HL-60/S4 treated with phorbol 12-myristate 13-acetate at 8.2 ng/mL for 4 days and 3 days (cell line): ENCODE measurements at regions not wholly inside any gene's neighbourhood (a gene's known extent, or its start where the extent isn't known, plus 50 kb on each side); places are given as distances from the start of the nearest gene placed in this dataset.
"Not testable (repeated sequence)": the region's sequence is repeated elsewhere in the genome, so short reads cannot be mapped to it uniquely, and the experiment has no call there.

ENCODE experiments used
- in situ Hi-C: fragments of 300-500 bp; cut with MboI; formaldehyde crosslinking; loops from 2 replicates; pipeline ENCODE4 v1.15.0; 2022; ENCODE audit warnings: low sequenced_read_pairs

DNA sequence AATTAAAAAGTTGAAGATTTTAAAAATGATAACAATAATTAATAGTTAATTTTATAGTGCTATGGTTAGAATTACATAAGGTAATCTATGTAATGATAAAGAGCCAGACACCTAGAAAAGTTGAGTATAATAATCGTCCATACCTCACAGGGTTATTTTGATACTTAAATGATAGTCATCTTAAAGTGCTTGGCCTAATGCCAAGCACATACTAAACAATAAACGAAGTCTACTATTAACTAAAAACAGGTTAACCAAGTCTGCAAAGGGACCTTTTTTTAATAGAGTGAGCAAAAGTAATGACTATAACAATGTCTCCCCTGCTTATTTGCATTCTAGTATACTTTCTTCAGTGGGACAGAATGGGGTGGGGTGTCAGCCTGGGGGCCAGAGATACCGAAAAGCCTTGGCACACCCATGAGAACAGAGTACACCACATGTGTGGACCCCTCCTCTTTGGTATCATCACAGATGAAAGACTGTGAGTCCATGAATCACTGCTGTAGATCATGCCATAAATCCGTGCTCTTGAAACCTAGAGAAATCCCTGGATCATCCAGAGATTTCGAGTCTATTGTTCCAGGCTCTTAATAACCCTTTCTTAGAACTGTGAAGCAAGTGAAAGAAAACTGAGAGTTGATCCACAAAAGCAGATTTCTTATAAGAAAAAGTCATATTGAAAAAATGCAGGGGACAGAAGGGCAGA, 249.5 kb downstream of the PRELID2 start:
- in situ Hi-C loops, result no loop called here

- in situ Hi-C loops, result no loop called here
These were observed 255.8 kb downstream of the PRELID2 start for GRCh38 chr5:145579301-145579700.

DNA sequence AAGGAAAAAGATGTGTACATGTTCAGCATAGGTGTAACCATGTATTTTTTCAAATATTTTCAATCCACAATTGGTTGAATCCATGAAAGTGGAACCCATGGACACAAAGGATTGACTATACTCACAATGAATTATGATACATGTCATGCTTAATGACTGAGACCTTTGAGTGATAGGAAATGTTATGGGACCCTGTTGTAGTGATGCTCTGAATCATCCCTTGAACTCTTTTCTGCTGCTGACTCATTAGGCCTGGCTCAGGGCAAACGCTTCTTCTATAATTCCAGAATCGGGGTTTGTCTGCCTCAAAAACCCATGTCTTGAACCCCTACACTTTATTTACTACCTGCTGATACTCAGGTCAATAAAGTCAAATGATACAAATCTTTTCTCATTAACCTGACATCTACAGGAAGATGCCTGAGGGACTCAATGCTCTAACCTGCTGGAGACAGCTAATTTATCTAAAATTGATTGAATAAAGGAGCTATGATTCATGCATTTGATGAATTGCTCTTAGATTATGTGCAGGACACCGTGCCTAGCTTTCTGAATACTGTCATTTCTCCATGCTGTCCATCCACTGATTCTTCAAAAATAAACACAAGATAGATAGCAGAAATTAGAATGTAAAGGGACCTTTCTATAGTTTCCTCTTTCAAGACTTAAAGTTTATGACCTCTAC, 260.1 kb downstream of the PRELID2 start:
- in situ Hi-C loops, result no loop called here

DNA sequence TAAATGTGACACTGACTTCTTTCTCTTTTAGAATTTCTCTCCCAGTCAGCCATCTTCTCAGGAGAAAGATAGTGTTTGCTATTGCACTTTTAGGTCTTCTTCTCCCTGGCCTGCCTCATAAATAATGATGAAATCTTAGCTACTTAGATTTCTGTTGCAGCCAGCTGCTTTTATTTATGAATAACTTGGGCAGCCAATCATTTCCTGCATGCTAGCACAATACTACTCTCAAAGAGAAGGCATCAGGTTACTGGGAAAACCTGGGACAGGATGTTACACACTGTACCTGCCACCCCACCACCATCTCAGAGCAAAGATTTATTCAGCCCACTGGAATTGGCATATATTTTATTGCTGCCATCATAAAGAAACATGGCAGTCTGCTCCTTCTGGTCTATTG, 266.6 kb downstream of the PRELID2 start:
- in situ Hi-C loops, result no loop called here

DNA sequence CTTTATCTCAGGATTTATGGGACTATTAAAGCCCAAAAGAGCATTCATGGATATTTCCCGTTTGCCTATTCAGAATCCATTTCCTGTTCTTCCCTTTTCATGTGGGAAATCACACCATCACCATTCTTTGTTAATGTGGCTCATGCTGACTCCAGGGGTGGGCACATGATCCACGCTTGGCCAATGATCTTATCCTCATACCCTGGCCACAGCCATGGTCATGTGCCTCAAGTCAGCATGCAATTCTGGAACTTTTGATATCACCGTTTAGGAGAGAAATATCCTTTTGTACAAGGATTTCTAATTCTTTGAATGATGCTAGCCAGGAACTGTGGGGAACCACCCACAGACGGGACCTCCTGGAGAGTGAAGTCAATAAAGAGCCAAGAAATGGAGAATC, 272.2 kb downstream of the PRELID2 start:
- in situ Hi-C loops, result no loop called here

DNA sequence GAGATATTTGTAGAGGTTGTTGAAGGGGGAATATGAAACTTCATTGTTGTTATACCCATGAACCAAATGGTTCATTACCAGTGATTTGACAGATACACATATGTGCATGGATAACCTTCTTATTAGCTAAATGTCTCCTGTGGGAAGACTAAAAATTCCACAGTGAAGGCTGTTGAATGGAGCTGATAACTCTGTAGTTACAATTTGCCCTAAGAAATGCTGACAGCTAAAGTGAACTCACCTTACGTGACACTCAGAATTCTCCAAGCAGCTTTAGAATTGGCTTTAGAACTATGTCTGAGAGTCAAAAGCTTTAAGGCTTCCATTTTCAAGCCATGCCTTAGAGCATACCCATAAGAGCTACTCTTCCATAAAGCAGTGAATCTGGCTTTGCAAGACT, 276.9 kb downstream of the PRELID2 start:
- in situ Hi-C loops, result no loop called here

- in situ Hi-C loops, result no loop called here
These were observed 277.8 kb downstream of the PRELID2 start for GRCh38 chr5:145557345-145557744.

DNA sequence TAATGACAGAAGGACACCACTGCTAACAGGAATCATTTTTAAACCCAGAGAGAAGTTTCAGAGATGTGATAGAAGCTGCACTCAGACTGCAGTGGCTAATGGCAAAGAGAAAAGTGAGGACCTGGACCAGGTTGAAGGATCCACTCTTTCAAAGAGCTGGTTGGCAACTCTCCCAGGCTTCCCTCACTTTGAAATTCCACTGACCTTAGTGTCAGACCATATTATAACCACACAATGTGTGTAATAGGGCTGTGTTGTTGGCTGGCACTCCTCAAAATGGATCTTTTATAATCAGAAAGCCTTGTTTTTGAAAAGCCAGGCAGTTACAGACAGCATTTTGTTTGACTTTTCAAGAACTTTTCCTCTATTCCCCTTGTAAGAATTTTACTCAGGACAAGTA, 280.7 kb downstream of the PRELID2 start:
- in situ Hi-C loops, result no loop called here

DNA sequence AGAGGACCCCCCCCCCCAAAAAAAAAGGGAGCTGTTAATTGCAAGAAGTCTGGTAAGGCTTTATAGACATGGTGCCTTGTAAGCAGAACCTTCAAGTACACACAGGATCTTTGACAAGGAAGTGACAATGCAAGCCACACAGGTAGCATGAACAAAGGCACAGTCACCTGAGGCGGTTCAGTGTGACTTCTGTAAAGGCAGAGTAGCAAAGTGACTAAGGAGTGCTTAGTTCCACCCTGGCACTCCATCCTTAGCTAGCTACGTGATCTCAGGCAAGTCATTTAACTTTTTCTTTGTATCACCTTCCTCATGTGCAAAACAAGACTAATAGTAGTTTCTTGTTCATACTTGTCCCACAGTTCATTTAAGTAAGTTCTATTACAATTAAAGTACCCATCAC, 282.0 kb downstream of the PRELID2 start:
- in situ Hi-C loops, result no loop called here

GRCh38 chr5:145551714-145552113, 283.4 kb downstream of the PRELID2 start:
- in situ Hi-C loops, result no loop called here

- in situ Hi-C loops, result no loop called here
These were observed 287.0 kb downstream of the PRELID2 start for GRCh38 chr5:145548097-145548496.

GRCh38 chr5:145544401-145544800, 290.7 kb downstream of the PRELID2 start:
- in situ Hi-C loops, result no loop called here

GRCh38 chr5:145543968-145544367, 291.2 kb downstream of the PRELID2 start:
- in situ Hi-C loops, result no loop called here

- in situ Hi-C loops, result no loop called here
These were observed 294.8 kb downstream of the PRELID2 start for GRCh38 chr5:145540375-145540774.

GRCh38 chr5:145539201-145539600, 295.9 kb downstream of the PRELID2 start:
- in situ Hi-C loops, result no loop called here

- in situ Hi-C loops, result no loop called here
These were observed 299.0 kb downstream of the PRELID2 start for GRCh38 chr5:145536133-145536532.

- in situ Hi-C loops, result no loop called here
These were observed 304.0 kb downstream of the PRELID2 start for GRCh38 chr5:145531038-145531734.

- in situ Hi-C loops, result no loop called here
These were observed 313.6 kb downstream of the PRELID2 start for GRCh38 chr5:145521523-145521922.

DNA sequence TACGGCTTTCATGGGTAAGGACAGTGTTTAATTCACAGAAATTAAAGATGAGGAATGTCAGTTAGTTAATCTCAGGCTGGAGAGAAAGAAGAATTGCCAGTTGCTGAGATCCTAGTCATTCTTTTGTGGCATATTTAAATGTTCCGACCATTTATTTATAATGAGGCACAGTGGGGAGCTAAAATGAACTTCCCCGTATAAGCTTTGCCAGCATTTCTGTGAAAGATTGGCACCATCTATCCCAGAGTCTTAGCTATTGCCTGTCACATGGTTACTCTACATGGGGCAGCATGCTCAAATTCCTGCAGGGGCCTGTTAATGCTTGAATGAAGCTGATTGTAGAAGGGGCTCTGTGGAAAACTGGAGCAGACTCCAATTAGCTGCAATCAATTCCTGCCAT, 314.1 kb downstream of the PRELID2 start:
- in situ Hi-C loops, result no loop called here

- in situ Hi-C loops, result no loop called here
These were observed 314.8 kb downstream of the PRELID2 start for GRCh38 chr5:145520335-145520734.

- in situ Hi-C loops, result not testable (repeated sequence)
These were observed 317.6 kb downstream of the PRELID2 start for GRCh38 chr5:145517588-145517987.

GRCh38 chr5:145511351-145511750, 323.8 kb downstream of the PRELID2 start:
- in situ Hi-C loops, result no loop called here
